Lower lobe of right lung (tissue), 2 donors: ENCODE measurements at regions not wholly inside any gene's neighbourhood (a gene's known extent, or its start where the extent isn't known, plus 50 kb on each side); places are given as distances from the start of the nearest gene placed in this dataset.

Experiments used
- ATAC-seq, 2 donors: fragments of 200-7000 bp; cut with Tn5 transposase; one replicate each; pipeline ENCODE4 v1.9.1; 2020 to 2022; ENCODE audit warnings: mild to moderate bottlenecking in 2 of 2, moderate library complexity in 2 of 2
- DNase-seq: peaks from one replicate; pipeline ENCODE4 v3.0.0-alpha.2; 2020
- H3K27ac ChIP-seq: fragments of 200-600 bp; one replicate; pipeline ENCODE4 v1.8.0; 2022
- H3K27me3 ChIP-seq: fragments of 200-600 bp; one replicate; pipeline ENCODE4 v1.8.0; 2022; ENCODE audit warnings: low read depth
- H3K36me3 ChIP-seq: fragments of 200-600 bp; one replicate; pipeline ENCODE4 v1.8.0; 2022; ENCODE audit warnings: mild to moderate bottlenecking
- H3K4me1 ChIP-seq: fragments of 200-600 bp; one replicate; pipeline ENCODE4 v1.8.0; 2022
- H3K4me3 ChIP-seq: fragments of 200-600 bp; one replicate; pipeline ENCODE4 v1.8.0; 2022; ENCODE audit warnings: mild to moderate bottlenecking
- H3K9me3 ChIP-seq: fragments of 200-600 bp; one replicate; pipeline ENCODE4 v1.8.0; 2022
- intact Hi-C: fragments of 100-400 bp; cut with DNase I; formaldehyde crosslinking; loops from one replicate; pipeline ENCODE4 v1.11.0; 2022
- TF ChIP-seq, protein P1 (sequence below): fragments of 200-600 bp; IDR thresholded peaks from one replicate; pipeline ENCODE4 v1.8.0; 2022; ENCODE audit warnings: antibody characterized with exemption, mild to moderate bottlenecking
- donor health status: DM: no; HTN: yes; CAD: no; lungs with severe emphysema.

DNA sequence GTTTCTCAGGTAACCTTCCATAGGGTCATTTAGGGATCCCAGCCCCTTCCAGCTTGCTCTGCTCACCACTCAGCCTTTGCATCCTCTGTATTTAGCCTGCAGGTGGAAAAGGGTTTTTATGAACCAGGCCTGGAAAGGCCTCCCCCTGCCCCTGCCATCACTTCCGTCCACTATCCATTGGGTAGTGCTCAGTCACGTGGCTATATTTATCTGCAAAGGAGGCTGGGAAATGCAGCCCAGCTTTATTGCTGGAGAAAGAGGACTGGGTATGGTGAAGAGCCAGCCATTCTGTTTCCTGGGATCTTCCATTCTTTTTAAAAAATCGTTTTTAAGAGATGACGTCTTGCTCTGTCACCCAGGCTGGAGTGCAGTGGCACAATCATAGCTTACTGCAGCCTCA is 87.0 kb upstream of the MAP1LC3B2 start:
- Histone ChIP-seq H3K36me3 (no peaks in the 10 kb centered on the region), H3K4me1 (no peaks in the 10 kb centered on the region), H3K27me3 (no peaks in the 10 kb centered on the region), H3K27ac (no peak overlapping the region), H3K4me3 (no peak overlapping the region), H3K9me3 (peaks cover 6% of the 10 kb centered on the region)
- DNase-seq (no peak), ATAC-seq (no peak)
- intact Hi-C loops: no loop called here
- TF ChIP-seq, protein P1, sequence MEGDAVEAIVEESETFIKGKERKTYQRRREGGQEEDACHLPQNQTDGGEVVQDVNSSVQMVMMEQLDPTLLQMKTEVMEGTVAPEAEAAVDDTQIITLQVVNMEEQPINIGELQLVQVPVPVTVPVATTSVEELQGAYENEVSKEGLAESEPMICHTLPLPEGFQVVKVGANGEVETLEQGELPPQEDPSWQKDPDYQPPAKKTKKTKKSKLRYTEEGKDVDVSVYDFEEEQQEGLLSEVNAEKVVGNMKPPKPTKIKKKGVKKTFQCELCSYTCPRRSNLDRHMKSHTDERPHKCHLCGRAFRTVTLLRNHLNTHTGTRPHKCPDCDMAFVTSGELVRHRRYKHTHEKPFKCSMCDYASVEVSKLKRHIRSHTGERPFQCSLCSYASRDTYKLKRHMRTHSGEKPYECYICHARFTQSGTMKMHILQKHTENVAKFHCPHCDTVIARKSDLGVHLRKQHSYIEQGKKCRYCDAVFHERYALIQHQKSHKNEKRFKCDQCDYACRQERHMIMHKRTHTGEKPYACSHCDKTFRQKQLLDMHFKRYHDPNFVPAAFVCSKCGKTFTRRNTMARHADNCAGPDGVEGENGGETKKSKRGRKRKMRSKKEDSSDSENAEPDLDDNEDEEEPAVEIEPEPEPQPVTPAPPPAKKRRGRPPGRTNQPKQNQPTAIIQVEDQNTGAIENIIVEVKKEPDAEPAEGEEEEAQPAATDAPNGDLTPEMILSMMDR: no peak

DNA sequence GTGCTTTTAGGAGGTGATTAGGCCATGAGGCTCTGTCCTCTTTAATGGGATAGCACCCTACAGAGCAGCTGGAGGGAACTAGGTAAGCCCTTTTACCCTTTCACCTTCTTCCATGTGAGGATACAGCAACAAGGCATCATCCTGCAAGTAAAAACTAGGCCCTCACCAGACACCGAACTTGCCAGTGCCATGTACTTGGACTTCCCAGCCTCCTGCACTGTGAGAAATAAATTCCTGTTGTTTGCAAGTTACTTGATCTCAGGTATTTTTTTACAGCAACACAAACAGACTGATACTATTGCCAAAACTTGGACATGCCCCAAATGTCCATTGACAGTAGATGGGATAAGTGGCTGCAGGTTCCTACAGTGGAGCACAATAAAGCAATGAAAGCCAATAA is 85.8 kb upstream of the MAP1LC3B2 start:
- no peak overlapping the region for H3K4me3 ChIP-seq
- H3K4me1 ChIP-seq: no peaks in the 10 kb centered on the region
- intact Hi-C loops: no loop called here
- H3K27ac ChIP-seq: no peak overlapping the region
- no peaks in the 10 kb centered on the region for H3K27me3 ChIP-seq
- no peak for ATAC-seq
- peaks cover 13% of the 10 kb centered on the region for H3K9me3 ChIP-seq
- TF ChIP-seq, protein P1: no peak
- no peak for DNase-seq
- no peaks in the 10 kb centered on the region for H3K36me3 ChIP-seq

DNA sequence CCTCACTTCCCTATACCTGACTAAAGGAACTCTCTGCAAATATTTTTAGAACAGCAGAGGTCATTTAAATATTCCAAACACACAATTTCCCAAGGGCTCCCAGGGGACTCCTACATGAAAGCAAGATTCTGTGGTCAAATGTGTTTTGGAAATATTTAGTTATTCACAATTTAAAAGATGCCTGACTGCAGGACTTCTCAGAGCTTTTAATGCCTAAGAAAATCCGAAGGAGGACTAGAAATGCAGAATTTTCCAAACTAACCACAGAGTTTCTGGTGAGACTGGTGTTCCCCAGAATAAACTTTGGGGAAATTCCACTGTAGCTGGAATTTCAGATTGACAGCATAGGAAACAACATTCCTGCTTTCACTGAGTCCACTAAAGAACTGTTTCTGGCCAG is 84.8 kb upstream of the MAP1LC3B2 start:
- H3K4me1 ChIP-seq: no peaks in the 10 kb centered on the region
- H3K9me3 ChIP-seq: peaks cover 13% of the 10 kb centered on the region
- no peaks in the 10 kb centered on the region for H3K36me3 ChIP-seq
- intact Hi-C loops: no loop called here
- no peaks in the 10 kb centered on the region for H3K27me3 ChIP-seq
- no peak for DNase-seq
- no peak for ATAC-seq
- no peak overlapping the region for H3K27ac ChIP-seq
- TF ChIP-seq, protein P1: no peak
- H3K4me3 ChIP-seq: no peak overlapping the region

DNA sequence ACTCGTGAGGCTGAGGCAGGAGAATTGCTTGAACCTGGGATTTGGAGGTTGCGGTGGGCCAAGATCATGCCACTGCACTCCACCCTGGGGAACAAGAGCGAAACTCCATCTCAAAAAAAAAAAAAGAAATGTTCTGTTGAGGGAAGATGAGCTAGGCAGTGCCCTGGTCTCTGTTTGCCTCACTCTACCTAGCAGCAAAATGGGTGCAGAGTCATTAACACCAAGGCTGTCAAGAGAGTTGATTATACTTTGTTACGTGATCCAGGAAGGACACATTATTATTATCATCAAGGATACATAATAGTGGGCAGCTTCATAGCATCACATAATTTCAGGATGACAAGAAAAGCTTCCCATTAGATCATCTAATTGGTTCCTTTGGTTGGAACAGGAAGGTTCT is 84.3 kb upstream of the MAP1LC3B2 start:
- intact Hi-C loops: no loop called here
- ATAC-seq (no peak), DNase-seq (no peak)
- TF ChIP-seq, protein P1: no peak
- Histone ChIP-seq H3K27me3 (no peaks in the 10 kb centered on the region), H3K36me3 (no peaks in the 10 kb centered on the region), H3K4me1 (no peaks in the 10 kb centered on the region), H3K27ac (no peak overlapping the region), H3K9me3 (peaks cover 13% of the 10 kb centered on the region), H3K4me3 (no peak overlapping the region)

DNA sequence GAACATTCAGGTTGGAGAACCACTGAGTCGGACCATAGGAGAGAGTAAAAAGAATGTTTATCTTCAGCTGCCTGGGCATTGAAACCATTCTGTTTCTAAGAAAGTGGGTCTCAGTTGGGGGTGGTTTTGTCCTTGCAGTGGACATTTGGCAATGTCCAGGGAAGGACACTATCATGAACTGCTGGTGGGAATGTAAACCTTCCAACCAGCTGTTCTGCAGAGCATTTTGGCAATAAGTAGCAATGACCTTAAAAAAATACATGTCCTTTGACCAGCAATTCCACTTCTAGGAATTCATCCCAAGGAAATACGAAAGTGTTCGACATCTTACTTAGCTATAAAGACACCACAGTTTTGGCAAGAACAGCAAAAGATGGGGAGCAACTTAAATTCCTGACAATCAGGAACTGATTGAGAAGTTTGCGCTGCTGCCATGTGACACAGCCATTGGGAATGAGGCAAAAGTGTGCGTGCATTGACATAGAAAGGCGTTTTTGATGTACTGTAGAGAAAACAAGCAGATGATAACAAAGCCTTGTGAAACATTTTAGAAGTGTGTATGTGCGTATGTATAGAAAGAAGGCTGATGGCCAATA is 82.9 kb upstream of the MAP1LC3B2 start:
- TF ChIP-seq, protein P1: no peak
- no peak for ATAC-seq

More for the DNA sequence above, 82.9 kb upstream of the MAP1LC3B2 start:
- intact Hi-C loops: no loop called here
- DNase-seq: no peak
- H3K4me3 ChIP-seq: no peak overlapping the region
- no peak overlapping the region for H3K27ac ChIP-seq
- peaks cover 13% of the 10 kb centered on the region for H3K9me3 ChIP-seq
- no peaks in the 10 kb centered on the region for H3K4me1 ChIP-seq
- H3K36me3 ChIP-seq: no peaks in the 10 kb centered on the region
- no peaks in the 10 kb centered on the region for H3K27me3 ChIP-seq
